Smooth muscle cell (in vitro differentiated cells): ENCODE measurements at regions not wholly inside any gene's neighbourhood (a gene's known extent, or its start where the extent isn't known, plus 50 kb on each side); places are given as distances from the start of the nearest gene placed in this dataset.

Experiments used
- DNase-seq: peaks from one replicate; lab custom pipeline; 2025; ENCODE audit not compliant: unreplicated experiment; lab: John Stamatoyannopoulos, UW
- H2AFZ ChIP-seq: fragments of 200-600 bp; sonication (generic); 2 replicates; pipeline ENCODE4 v1.6.0; 2016; ENCODE audit warnings: antibody characterized with exemption, low read depth, mild to moderate bottlenecking
- H3F3A ChIP-seq: fragments of 200-600 bp; sonication (generic); 2 replicates; pipeline ENCODE4 v1.6.0; 2017; ENCODE audit warnings: antibody characterized with exemption, low read depth
- H3K27ac ChIP-seq: fragments of 200-600 bp; sonication (generic); 2 replicates; pipeline ENCODE4 v1.5.1; 2016; ENCODE audit warnings: low read depth, mild to moderate bottlenecking
- H3K27me3 ChIP-seq: fragments of 200-600 bp; sonication (generic); 2 replicates; pipeline ENCODE4 v1.6.1; 2016; ENCODE audit warnings: low read depth, mild to moderate bottlenecking
- H3K36me3 ChIP-seq: fragments of 200-600 bp; sonication (generic); 2 replicates; pipeline ENCODE4 v1.5.1; 2016; ENCODE audit warnings: low read depth
- H3K4me1 ChIP-seq: fragments of 200-600 bp; sonication (generic); 2 replicates; pipeline ENCODE4 v1.5.1; 2016; ENCODE audit warnings: low read depth
- H3K4me2 ChIP-seq: fragments of 200-600 bp; sonication (generic); 2 replicates; pipeline ENCODE4 v1.6.0; 2016; ENCODE audit warnings: mild to moderate bottlenecking
- H3K4me3 ChIP-seq: fragments of 200-600 bp; sonication (generic); 2 replicates; pipeline ENCODE4 v1.5.1; 2016; ENCODE audit warnings: mild to moderate bottlenecking
- H3K79me2 ChIP-seq: fragments of 200-600 bp; sonication (generic); 2 replicates; pipeline ENCODE4 v1.6.0; 2016; ENCODE audit warnings: low read depth, mild to moderate bottlenecking
- H3K9ac ChIP-seq: fragments of 200-600 bp; sonication (generic); 2 replicates; pipeline ENCODE4 v1.6.0; 2016; ENCODE audit warnings: low read depth
- H3K9me3 ChIP-seq: fragments of 200-600 bp; sonication (generic); replicated peaks from 2 replicates; pipeline ENCODE4 v1.5.1; 2016; ENCODE audit warnings: low read depth
- H4K20me1 ChIP-seq: fragments of 200-600 bp; sonication (generic); 2 replicates; pipeline ENCODE4 v1.6.0; 2016; ENCODE audit warnings: low read depth
- WGBS: methylation state at CpG from one replicate; pipeline ENCODE4 v1.1.7; 2016; ENCODE audit warnings: low lambda C conversion rate; 5-methylcytosine and 5-hydroxymethylcytosine counted together
- TF ChIP-seq, protein P1 (sequence below): fragments of 200-600 bp; sonication (generic); IDR thresholded peaks from 2 replicates; pipeline ENCODE4 v1.5.1; 2017; ENCODE audit warnings: borderline replicate concordance, mild to moderate bottlenecking, antibody characterized with exemption; ENCODE audit not compliant: insufficient read depth, poor library complexity, severe bottlenecking

DNA sequence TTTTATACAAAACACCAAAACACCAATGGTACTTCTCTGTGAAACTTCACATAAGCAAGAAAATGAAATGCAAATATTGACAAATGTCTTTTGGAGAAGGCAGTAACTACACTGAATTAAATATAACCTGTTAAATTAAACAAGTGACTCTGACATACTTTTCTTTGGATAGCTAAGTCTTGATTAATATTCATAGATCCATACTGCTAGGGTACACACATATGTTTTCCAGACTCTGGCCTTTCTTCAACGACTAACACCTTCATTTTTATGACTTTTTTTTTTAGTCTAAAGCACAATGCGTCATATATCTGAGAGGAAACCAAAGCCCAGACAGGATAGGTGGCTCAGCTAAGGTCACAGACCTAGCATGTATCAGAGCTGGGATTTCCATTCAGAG is 263.7 kb downstream of the TENT4A start:
- WGBS: 65% methylated on average over 2 of the region's 2 CpGs
- H3K27me3 ChIP-seq: no peaks in the 10 kb centered on the region
- no peaks in the 10 kb centered on the region for H3F3A ChIP-seq
- no peak overlapping the region for H3K4me2 ChIP-seq
- no peak overlapping the region for H3K27ac ChIP-seq
- TF ChIP-seq, protein P1, sequence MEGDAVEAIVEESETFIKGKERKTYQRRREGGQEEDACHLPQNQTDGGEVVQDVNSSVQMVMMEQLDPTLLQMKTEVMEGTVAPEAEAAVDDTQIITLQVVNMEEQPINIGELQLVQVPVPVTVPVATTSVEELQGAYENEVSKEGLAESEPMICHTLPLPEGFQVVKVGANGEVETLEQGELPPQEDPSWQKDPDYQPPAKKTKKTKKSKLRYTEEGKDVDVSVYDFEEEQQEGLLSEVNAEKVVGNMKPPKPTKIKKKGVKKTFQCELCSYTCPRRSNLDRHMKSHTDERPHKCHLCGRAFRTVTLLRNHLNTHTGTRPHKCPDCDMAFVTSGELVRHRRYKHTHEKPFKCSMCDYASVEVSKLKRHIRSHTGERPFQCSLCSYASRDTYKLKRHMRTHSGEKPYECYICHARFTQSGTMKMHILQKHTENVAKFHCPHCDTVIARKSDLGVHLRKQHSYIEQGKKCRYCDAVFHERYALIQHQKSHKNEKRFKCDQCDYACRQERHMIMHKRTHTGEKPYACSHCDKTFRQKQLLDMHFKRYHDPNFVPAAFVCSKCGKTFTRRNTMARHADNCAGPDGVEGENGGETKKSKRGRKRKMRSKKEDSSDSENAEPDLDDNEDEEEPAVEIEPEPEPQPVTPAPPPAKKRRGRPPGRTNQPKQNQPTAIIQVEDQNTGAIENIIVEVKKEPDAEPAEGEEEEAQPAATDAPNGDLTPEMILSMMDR: no peak
- no peak overlapping the region for H2AFZ ChIP-seq
- H4K20me1 ChIP-seq: no peaks in the 10 kb centered on the region
- no peak overlapping the region for H3K4me3 ChIP-seq
- H3K4me1 ChIP-seq: no peaks in the 10 kb centered on the region
- H3K9me3 ChIP-seq: no peaks in the 10 kb centered on the region
- H3K9ac ChIP-seq: no peak overlapping the region
- DNase-seq: no peak
- H3K79me2 ChIP-seq: no peaks in the 10 kb centered on the region
- no peaks in the 10 kb centered on the region for H3K36me3 ChIP-seq

DNA sequence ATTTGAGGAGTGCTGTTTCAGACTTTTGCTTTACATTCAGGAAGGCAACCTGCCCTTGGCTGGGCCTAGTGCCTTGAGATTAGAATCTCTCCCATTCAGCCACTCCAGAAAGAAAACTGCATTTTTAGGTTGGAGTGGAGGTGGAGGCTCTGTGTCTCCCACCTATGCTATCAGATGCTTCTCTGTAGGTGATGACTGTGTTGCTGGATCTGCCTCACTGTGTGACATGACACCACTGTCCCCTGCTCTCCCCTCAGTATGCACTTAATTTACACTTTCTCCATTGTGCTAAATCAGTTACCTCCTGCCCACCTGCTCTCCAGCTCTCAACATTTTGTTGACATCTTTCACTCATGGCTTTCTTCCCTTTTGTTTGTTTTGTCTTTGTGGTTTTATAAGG is 265.8 kb downstream of the TENT4A start:
- H3F3A ChIP-seq: no peaks in the 10 kb centered on the region
- no peaks in the 10 kb centered on the region for H3K36me3 ChIP-seq
- no peak overlapping the region for H3K9ac ChIP-seq
- H3K4me1 ChIP-seq: no peaks in the 10 kb centered on the region
- no peaks in the 10 kb centered on the region for H3K27me3 ChIP-seq
- no peaks in the 10 kb centered on the region for H3K9me3 ChIP-seq
- no peaks in the 10 kb centered on the region for H3K79me2 ChIP-seq
- no peak for DNase-seq
- no peak overlapping the region for H2AFZ ChIP-seq
- no peaks in the 10 kb centered on the region for H4K20me1 ChIP-seq
- TF ChIP-seq, protein P1: no peak
- H3K4me3 ChIP-seq: no peak overlapping the region
- no peak overlapping the region for H3K4me2 ChIP-seq
- no peak overlapping the region for H3K27ac ChIP-seq

DNA sequence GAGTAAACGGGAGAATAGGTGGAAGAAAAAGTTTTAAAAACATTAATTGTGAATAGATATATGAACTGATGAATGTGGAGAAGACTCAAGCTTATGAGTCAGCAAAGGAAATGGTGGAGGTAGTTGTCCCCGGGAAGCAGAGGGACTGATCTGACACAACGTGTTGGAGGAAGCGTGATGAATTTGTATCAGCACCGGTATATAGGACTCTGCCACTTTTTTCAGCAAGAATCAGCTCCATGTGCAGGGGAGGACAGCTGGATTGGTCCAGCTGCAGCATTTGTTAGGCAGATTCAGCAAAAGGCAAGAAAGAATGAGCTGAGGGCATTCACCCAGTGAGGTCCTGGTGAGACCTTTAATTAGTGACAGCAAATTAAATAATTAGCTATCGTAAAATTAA is 276.0 kb downstream of the TENT4A start:
- H3K9me3 ChIP-seq: no peaks in the 10 kb centered on the region
- no peaks in the 10 kb centered on the region for H3K4me1 ChIP-seq
- no peaks in the 10 kb centered on the region for H3K36me3 ChIP-seq
- H3K27ac ChIP-seq: no peak overlapping the region
- no peaks in the 10 kb centered on the region for H3F3A ChIP-seq
- no peak overlapping the region for H3K4me2 ChIP-seq
- TF ChIP-seq, protein P1: no peak
- H3K79me2 ChIP-seq: no peaks in the 10 kb centered on the region
- DNase-seq: no peak
- H3K27me3 ChIP-seq: no peaks in the 10 kb centered on the region
- no peaks in the 10 kb centered on the region for H4K20me1 ChIP-seq
- H3K9ac ChIP-seq: no peak overlapping the region
- H3K4me3 ChIP-seq: no peak overlapping the region
- H2AFZ ChIP-seq: no peak overlapping the region
- 66% methylated on average over 6 of the region's 6 CpGs for WGBS

DNA sequence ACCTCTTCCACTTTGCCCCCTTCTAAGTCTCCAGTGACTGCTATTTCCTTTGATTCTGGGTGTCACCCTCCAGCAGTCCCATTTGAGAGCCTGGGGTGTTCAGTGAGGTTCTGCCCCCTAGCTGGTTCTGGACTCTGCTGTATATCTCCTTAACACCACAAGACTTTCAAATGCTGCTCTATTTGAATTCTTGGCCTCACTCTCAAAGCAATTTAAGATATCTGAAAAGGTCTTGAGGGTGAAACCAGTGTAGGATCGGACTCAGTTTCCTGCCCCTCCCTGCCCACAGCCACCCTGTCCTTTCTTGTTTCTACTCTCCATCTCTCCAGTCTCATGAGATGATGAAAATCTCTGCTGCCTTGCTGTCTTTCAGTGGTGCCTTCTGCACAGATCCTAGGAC is 280.9 kb downstream of the TENT4A start:
- Histone ChIP-seq H3K4me1 (no peaks in the 10 kb centered on the region), H3K79me2 (no peaks in the 10 kb centered on the region), H3K4me2 (no peak overlapping the region), H3K36me3 (no peaks in the 10 kb centered on the region), H3F3A (no peaks in the 10 kb centered on the region), H4K20me1 (no peaks in the 10 kb centered on the region), H3K9me3 (no peaks in the 10 kb centered on the region), H3K9ac (no peak overlapping the region), H3K4me3 (no peak overlapping the region), H3K27ac (no peak overlapping the region), H2AFZ (no peak overlapping the region), H3K27me3 (peaks cover 4% of the 10 kb centered on the region)
- 89% methylated on average over 1 of the region's 1 CpG for WGBS
- no peak for DNase-seq
- TF ChIP-seq, protein P1: no peak
